DOHH2 (cell line): ENCODE measurements at regions not wholly inside any gene's neighbourhood (a gene's known extent, or its start where the extent isn't known, plus 50 kb on each side); places are given as distances from the start of the nearest gene placed in this dataset.

Experiments
- H3F3A ChIP-seq: fragments of 200-600 bp; sonication (generic), shearing (Covaris generic); 2 replicates; pipeline ENCODE4 v1.6.0; 2016; ENCODE audit warnings: antibody characterized with exemption, mild to moderate bottlenecking; ENCODE audit not compliant: control insufficient read depth, insufficient read depth
- H3K27ac ChIP-seq: fragments of 200-600 bp; sonication (generic); 2 replicates; pipeline ENCODE4 v1.5.1; 2014; ENCODE audit warnings: low read depth, mild to moderate bottlenecking, low read length, moderate library complexity
- H3K27me3 ChIP-seq: fragments of 200-600 bp; sonication (generic); 2 replicates; pipeline ENCODE4 v1.6.1; 2014; ENCODE audit warnings: mild to moderate bottlenecking, low read length, mixed read lengths; ENCODE audit not compliant: control insufficient read depth
- H3K36me3 ChIP-seq: fragments of 200-600 bp; sonication (generic); 2 replicates; pipeline ENCODE4 v1.6.1; 2014; ENCODE audit warnings: mild to moderate bottlenecking, low read length, moderate library complexity, mixed read lengths; ENCODE audit not compliant: control insufficient read depth
- H3K4me1 ChIP-seq: fragments of 200-600 bp; sonication (generic); 2 replicates; pipeline ENCODE4 v1.6.1; 2014; ENCODE audit warnings: mild to moderate bottlenecking, low read length, mixed read lengths; ENCODE audit not compliant: control insufficient read depth
- H3K4me2 ChIP-seq: fragments of 200-600 bp; sonication (generic); 2 replicates; pipeline ENCODE4 v1.6.0; 2014; ENCODE audit warnings: mild to moderate bottlenecking, low read length, moderate library complexity
- H3K4me3 ChIP-seq: fragments of 200-600 bp; sonication (generic); 2 replicates; pipeline ENCODE4 v1.5.1; 2014; ENCODE audit warnings: mild to moderate bottlenecking, low read length, mixed read lengths
- H3K79me2 ChIP-seq: fragments of 200-600 bp; sonication (generic); 2 replicates; pipeline ENCODE4 v1.6.1; 2014; ENCODE audit warnings: mild to moderate bottlenecking, low read length, mixed read lengths; ENCODE audit not compliant: control insufficient read depth
- H3K9me2 ChIP-seq: fragments of 200-600 bp; sonication (generic); replicated peaks from 2 replicates; pipeline ENCODE4 v1.6.1; 2014; ENCODE audit warnings: mild to moderate bottlenecking, low read length, mixed read lengths; ENCODE audit not compliant: control insufficient read depth
- H3K9me3 ChIP-seq: fragments of 200-600 bp; sonication (generic); 2 replicates; pipeline ENCODE4 v1.6.1; 2014; ENCODE audit warnings: antibody characterized with exemption, low read length, mixed read lengths; ENCODE audit not compliant: control insufficient read depth, insufficient read depth
- H4K20me1 ChIP-seq: fragments of 200-600 bp; sonication (generic); 2 replicates; pipeline ENCODE4 v1.6.0; 2014; ENCODE audit warnings: low read depth, mild to moderate bottlenecking, antibody characterized with exemption, low read length, moderate library complexity; ENCODE audit not compliant: control insufficient read depth, insufficient read depth
- EZH2phosphoT487 ChIP-seq: fragments of 200-600 bp; sonication (generic); IDR thresholded peaks from 2 replicates; pipeline ENCODE4 v1.6.1; 2017; ENCODE audit warnings: borderline replicate concordance, mild to moderate bottlenecking, antibody characterized with exemption, low read length, moderate library complexity, mixed read lengths
- TF ChIP-seq, protein P1 (sequence below): fragments of 200-600 bp; sonication (generic); IDR thresholded peaks from one replicate; pipeline ENCODE4 v1.5.1; 2014; ENCODE audit warnings: antibody characterized with exemption, mild to moderate bottlenecking, low read depth, low read length; ENCODE audit not compliant: poor library complexity, severe bottlenecking

DNA sequence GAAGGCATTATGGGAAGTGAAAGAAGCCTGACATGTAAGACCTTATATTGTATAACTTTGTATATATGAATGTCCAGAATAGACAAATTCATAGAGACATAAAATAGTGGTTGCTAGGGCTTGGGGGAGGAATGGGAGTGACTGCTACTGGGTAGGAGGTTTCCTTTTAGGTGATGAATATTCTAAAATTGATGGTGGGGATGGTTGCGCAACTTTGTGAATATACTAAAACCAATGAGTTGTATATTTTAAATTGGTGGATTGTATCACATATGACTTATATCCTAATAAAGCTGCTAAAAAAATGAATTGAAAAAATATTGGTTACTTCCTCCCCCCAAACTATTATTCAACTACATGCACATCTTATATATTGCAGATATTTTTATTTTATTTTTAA is 70.0 kb downstream of the UCHL1 start:
- Histone ChIP-seq H3K9me3 (no peaks in the 10 kb centered on the region), H3K4me2 (no peak overlapping the region), H3K36me3 (no peaks in the 10 kb centered on the region), H3K4me3 (no peak overlapping the region), H3K9me2 (no peaks in the 10 kb centered on the region), H3F3A (no peaks in the 10 kb centered on the region), H3K79me2 (no peaks in the 10 kb centered on the region), H3K4me1 (no peaks in the 10 kb centered on the region), H3K27ac (no peak overlapping the region), H4K20me1 (no peaks in the 10 kb centered on the region), H3K27me3 (no peaks in the 10 kb centered on the region)
- TF ChIP-seq, protein P1, sequence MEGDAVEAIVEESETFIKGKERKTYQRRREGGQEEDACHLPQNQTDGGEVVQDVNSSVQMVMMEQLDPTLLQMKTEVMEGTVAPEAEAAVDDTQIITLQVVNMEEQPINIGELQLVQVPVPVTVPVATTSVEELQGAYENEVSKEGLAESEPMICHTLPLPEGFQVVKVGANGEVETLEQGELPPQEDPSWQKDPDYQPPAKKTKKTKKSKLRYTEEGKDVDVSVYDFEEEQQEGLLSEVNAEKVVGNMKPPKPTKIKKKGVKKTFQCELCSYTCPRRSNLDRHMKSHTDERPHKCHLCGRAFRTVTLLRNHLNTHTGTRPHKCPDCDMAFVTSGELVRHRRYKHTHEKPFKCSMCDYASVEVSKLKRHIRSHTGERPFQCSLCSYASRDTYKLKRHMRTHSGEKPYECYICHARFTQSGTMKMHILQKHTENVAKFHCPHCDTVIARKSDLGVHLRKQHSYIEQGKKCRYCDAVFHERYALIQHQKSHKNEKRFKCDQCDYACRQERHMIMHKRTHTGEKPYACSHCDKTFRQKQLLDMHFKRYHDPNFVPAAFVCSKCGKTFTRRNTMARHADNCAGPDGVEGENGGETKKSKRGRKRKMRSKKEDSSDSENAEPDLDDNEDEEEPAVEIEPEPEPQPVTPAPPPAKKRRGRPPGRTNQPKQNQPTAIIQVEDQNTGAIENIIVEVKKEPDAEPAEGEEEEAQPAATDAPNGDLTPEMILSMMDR = no peak
- TF ChIP-seq EZH2phosphoT487 = no peak

DNA sequence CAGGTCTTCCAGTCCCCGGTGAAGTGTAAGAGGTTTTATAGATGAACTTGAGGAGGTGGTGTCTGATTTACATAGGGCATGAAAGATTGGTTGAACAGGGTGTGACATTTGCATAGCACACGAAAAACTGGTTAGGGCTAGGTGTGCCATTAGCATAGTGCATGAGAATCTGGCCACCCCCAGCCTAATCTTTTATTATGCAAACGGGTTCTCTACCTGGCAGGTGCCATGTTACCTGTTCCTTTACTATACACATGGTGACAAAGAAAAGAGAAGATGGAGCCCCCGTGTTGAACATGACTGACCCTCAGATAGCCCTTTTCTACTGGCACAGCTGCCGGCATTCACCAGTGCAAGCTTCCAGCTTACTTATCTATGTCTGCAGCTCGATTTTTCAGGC is 71.0 kb downstream of the UCHL1 start:
- H3K27ac ChIP-seq = no peak overlapping the region

DNA sequence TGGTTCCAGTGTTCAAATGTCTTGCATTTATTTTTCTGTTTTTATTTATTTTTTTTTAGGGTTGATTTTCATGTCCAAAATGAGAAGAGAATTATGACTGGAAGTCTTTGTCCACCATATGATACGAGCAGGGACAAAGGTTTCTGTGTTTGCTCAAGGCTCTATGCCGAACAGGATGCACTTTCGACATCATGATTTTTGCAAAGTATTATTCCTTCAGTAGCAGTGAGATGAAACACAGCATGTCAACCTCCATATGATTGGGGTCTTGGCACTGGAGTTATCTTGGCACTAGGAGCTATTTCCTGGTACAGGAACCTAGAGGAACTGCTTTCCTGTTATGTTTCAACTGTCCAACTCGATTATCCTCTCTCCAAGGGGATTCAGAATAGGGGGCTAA is 72.6 kb downstream of the UCHL1 start:
- no peak overlapping the region for H3K27ac ChIP-seq
- no peaks in the 10 kb centered on the region for H3K27me3 ChIP-seq
- H3K9me3 ChIP-seq = no peaks in the 10 kb centered on the region
- H3K4me2 ChIP-seq = no peak overlapping the region
- no peaks in the 10 kb centered on the region for H3K4me1 ChIP-seq
- no peaks in the 10 kb centered on the region for H3K36me3 ChIP-seq
- no peaks in the 10 kb centered on the region for H4K20me1 ChIP-seq
- no peaks in the 10 kb centered on the region for H3K9me2 ChIP-seq
- no peaks in the 10 kb centered on the region for H3F3A ChIP-seq
- no peaks in the 10 kb centered on the region for H3K79me2 ChIP-seq
- TF ChIP-seq, protein P1 = no peak
- no peak for TF ChIP-seq EZH2phosphoT487
- H3K4me3 ChIP-seq = no peak overlapping the region

More for the DNA sequence above, 71.0 kb downstream of the UCHL1 start:
- Histone ChIP-seq H3K4me1 (no peaks in the 10 kb centered on the region), H3K9me2 (no peaks in the 10 kb centered on the region), H3K79me2 (no peaks in the 10 kb centered on the region), H3K4me2 (no peak overlapping the region), H4K20me1 (no peaks in the 10 kb centered on the region), H3K27me3 (no peaks in the 10 kb centered on the region), H3K36me3 (no peaks in the 10 kb centered on the region), H3K9me3 (no peaks in the 10 kb centered on the region), H3F3A (no peaks in the 10 kb centered on the region), H3K4me3 (no peak overlapping the region)
- no peak for TF ChIP-seq EZH2phosphoT487
- TF ChIP-seq, protein P1 = no peak

DNA sequence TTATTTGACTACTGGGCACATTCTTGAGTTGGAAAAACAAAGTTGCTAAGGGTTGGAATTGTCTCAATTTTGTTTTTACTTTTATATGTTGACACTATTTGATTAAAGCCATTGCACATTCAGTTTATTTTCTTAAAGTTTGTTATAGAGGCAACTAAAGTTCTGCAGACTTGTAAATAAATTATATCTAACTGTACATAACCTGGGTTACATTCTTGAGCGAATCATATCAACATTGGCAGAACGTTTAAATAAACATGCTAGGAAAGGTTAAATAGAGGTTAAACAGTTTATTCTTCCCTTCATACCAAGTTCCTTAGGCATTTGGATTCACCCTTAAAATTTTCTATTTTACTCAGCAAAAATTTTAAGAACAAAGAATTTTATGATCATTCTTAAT is 74.5 kb downstream of the UCHL1 start:
- no peaks in the 10 kb centered on the region for H3K9me3 ChIP-seq
- TF ChIP-seq EZH2phosphoT487 = no peak
- TF ChIP-seq, protein P1 = no peak
- no peak overlapping the region for H3K27ac ChIP-seq
- H3K9me2 ChIP-seq = no peaks in the 10 kb centered on the region
- H3K36me3 ChIP-seq = no peaks in the 10 kb centered on the region
- H3K27me3 ChIP-seq = no peaks in the 10 kb centered on the region
- H4K20me1 ChIP-seq = no peaks in the 10 kb centered on the region
- H3K79me2 ChIP-seq = no peaks in the 10 kb centered on the region
- H3K4me1 ChIP-seq = no peaks in the 10 kb centered on the region
- no peak overlapping the region for H3K4me3 ChIP-seq
- H3F3A ChIP-seq = no peaks in the 10 kb centered on the region
- no peak overlapping the region for H3K4me2 ChIP-seq
